IPS-18c (cell line): ENCODE measurements at regions not wholly inside any gene's neighbourhood (a gene's known extent, or its start where the extent isn't known, plus 50 kb on each side); places are given as distances from the start of the nearest gene placed in this dataset.
"Not testable (repeated sequence)": the region's sequence is repeated elsewhere in the genome, so short reads cannot be mapped to it uniquely, and the experiment has no call there.

Experiments used
- H3K4me3 ChIP-seq: 2 replicates; pipeline ENCODE4 v1.7.0; 2013; ENCODE audit warnings: low read depth, mild to moderate bottlenecking, low read length, moderate library complexity; ENCODE audit not compliant: insufficient read depth
- H3K9me3 ChIP-seq: one replicate; pipeline ENCODE4 v1.6.1; 2013; ENCODE audit warnings: mild to moderate bottlenecking, low read length, moderate library complexity; ENCODE audit not compliant: control insufficient read depth, insufficient read depth

DNA sequence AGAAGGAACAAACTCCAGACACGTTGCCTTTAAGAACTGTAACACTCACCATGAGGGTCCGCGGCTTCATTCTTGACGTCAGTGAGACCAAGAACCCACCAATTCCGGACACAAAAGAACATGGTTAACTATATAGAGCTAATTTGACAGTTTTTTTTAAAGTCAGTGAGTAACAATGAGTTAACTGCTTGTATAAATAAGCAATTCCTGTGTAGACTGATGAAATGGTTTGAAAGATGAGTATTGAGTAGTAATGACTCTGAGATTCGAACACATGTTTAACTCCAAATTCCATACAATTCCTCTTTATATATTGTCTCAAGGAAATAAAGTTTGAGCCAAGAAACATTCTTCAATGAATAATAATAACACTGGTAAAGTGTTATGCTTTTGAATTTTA, 478.0 kb downstream of the MMUT start:
- Histone ChIP-seq H3K4me3 (no peak overlapping the region), H3K9me3 (peaks cover 5% of the 10 kb centered on the region)

DNA sequence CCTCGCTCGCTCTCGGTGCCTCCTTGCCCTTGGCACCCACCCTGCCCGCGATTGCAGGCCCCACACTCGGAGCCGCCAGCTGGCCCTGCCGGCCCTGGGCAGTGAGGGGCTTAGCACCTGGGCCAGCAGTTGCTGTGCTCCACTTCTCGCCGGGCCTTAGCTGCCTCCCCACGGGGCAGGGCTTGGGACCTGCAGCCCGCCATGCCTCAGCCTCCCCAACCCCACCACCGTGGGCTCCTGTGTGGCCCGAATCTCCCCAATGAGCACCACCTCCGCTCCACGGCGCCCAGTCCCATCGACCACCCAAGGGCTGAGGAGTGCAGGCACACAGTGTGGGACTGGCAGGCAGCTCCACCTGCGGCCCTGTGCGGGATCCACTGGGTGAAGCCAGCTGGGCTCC, 479.1 kb downstream of the MMUT start:
- H3K4me3 ChIP-seq: not testable (repeated sequence)

DNA sequence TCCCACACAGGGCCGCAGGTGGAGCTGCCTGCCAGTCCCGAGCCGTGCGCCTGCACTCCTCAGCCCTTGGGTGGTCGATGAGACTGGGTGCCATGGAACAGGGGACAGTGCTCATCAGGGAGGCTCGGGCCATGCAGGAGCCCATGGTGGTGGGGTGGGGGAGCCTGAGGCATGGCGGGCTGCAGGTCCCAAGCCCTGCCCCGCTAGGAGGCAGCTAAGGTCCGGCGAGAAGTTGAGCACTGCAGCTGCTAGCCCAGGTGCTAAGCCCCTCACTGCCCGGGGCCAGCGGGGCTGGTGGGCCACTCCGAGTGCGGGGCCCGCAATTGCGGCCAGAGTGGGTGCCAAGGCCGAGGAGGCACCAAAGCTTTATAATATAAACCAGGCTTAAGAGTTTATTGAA, 479.7 kb downstream of the MMUT start:
- H3K4me3 ChIP-seq: no peak overlapping the region

More for the DNA sequence above, 479.1 kb downstream of the MMUT start:
- H3K9me3 ChIP-seq: not testable (repeated sequence)

DNA sequence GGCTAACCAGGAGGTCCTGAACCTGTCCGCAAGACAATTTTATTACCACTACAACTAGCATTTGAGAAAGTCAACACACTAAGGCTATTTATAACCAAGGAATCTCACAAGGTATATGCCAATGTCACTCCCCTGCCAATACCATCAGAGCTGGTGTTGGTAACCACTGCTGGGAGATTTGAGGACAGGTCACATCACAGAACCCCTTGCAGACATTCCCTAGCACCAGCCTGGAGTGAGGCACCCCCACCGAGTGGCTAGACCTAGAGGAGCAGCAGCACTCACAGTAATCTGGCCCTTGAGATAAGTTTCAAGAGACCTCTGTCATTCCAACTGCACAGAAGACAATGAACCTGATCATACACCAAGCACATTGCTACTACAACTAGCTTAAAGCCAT, 483.2 kb downstream of the MMUT start:
- Histone ChIP-seq H3K9me3 (peaks cover 5% of the 10 kb centered on the region), H3K4me3 (no peak overlapping the region)

More for the DNA sequence above, 479.7 kb downstream of the MMUT start:
- peaks cover 5% of the 10 kb centered on the region for H3K9me3 ChIP-seq

DNA sequence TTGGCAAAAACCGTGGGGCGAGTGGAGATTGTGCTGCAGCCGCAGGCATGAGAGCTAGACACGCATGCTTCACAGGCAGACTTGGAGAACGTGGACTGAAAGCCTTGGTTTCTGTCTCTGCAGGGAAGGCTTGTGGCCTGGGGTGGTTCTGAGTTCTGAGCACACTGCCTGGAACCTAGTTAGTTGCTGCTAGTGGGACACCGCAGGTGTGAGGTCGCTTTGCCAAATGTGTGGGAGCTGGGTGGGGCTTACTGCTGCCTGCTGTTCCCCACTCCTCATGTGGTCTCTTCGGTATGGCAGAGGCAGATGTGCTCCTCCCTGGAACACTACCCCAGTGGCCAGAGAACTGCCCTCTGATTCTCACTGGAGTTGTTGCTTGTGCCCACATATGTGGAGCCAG, 484.0 kb downstream of the MMUT start:
- H3K4me3 ChIP-seq: no peak overlapping the region
- peaks cover 5% of the 10 kb centered on the region for H3K9me3 ChIP-seq

DNA sequence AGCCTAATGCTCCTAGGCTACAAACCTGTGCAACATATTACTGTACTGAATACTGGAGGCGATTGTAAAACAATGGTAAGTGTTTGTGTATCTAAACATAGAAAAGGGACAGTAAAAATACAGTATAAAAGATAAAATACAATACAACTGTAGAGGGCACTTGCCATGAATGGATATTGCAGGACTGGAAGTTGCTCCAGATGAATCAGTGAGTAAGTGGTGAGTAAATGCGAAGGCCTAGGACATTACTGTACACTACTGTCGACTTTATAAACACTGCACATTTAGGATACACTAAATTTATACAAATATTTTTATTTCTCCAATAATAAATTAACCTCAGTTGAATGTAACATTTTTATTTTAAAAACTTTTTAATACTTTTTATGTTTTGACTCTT, 485.0 kb downstream of the MMUT start:
- Histone ChIP-seq H3K9me3 (no peaks in the 10 kb centered on the region), H3K4me3 (no peak overlapping the region)

DNA sequence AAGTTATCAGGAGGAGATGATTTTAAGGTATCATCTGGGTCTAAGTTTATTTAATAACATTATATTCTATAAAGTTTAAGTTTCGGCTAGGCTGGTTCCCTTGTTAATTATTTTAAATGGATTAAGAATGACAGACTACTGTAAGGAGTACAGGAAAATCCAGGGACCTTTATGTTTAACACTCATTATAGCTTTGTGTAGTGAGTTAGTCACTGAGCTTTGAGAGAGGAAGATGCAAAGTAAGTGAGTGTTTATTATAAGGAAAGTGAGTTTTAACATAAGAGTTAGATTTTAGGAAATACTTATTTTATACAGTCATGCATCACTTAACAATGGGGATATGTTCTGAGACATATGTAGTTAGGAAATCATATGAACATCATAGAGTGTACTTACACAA, 485.5 kb downstream of the MMUT start:
- H3K9me3 ChIP-seq: no peaks in the 10 kb centered on the region
- H3K4me3 ChIP-seq: no peak overlapping the region

DNA sequence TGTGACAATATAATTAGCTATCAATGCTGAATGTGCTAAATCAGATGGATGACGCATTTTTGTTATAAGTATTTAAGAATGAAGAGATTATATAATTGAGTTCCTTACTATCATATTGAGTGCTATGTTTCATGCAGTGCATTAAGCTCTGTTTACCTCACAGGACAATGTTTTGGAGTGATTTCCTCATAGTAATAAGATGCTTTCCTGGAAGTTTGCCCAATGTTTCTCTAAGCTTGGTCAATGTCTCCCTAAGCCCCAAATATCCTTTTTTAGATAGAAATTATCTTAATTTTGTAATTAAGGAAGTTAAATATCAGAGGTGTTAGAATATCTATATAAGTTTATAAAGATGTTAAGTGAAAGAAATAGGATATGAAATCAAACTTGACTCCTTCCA, 489.6 kb downstream of the MMUT start:
- Histone ChIP-seq H3K4me3 (no peak overlapping the region), H3K9me3 (no peaks in the 10 kb centered on the region)

DNA sequence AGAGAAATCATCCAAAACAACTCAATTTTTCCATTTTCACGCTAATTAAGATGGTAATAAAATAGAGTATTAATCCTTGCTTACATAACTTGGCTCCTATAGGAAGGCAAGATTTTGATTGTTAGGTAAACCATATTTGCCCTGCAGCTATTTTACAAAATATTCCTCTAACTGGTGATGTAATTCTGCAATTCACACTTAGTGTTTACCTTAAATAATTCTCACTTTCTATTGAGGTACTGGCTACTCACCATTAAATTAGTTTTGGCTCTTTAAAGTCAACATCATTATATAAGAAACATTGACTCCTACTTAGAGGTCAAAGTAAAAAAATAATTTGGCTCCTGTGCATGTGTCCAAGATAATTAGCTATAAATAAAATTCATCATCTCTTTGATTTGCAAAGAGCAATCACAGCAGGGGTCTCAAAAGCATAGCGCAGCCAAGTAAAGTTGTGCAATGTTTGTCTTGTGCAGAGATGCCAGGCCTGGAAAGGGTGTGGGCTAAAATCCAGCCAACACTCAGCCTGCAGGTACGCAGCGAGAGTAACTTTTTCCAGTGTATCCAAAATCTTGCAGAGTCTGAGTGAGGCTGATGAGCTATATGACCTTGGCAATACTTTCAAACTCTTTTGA, 501.2 kb downstream of the MMUT start:
- Histone ChIP-seq H3K9me3 (no peaks in the 10 kb centered on the region), H3K4me3 (no peak overlapping the region)

DNA sequence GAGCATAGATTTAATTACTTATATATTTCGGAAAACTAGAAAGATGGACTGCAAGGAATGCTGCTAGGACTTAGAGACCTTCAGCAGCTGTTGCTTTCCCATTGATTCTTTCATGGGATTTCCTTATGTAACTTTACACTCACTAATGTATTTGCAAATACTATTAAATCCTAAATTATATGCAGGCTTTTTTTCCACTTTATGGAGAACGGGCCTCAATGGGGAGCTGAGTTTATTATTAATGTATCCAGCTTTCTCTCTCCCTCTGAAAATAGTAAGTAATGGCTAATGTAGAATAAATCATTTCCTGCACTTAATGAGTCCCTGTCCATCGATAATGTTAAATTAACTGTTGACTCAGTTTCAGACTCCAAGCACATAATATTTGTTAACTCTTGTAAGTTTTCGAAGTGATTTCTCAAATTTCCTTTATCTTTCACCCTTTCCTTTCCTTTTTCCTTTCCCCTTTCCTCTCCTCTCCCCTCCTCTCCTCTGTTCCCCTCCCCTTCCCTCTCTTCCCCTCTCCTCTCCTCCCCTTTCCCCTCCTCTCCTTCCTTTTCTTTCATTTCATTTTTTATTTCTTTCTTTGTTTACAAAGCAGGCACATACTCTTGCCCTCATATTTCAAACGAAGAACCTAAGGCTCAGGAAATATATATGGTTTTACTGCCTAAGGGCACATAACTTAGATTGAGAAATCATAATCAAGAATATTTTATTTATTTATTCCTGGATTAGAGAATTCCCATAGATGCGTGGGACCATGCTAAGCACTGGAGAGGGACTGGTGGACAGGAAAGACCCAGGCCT, 503.6 kb downstream of the MMUT start:
- Histone ChIP-seq H3K4me3 (no peak overlapping the region), H3K9me3 (no peaks in the 10 kb centered on the region)

DNA sequence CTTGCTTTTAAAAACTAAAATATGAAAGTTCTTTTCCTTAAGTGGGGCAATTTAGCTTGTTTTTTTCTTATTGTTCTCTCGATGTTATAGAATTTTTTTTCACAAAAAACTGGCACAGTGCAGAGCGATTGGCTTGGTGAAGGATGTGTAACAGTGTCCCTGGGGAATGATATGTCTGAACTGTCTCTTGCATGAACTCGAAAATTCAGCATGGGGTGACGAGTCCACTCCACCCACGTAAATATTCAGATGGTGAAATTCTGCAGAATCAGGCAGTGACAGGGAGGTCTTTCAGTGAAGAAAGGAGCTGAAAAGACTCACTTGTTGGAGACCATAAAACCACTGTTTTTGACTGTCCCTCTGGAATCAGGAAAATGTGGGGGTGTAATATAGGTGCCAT, 505.3 kb downstream of the MMUT start:
- Histone ChIP-seq H3K4me3 (no peak overlapping the region; the same call in 1 of the 2 replicates), H3K9me3 (no peaks in the 10 kb centered on the region)

DNA sequence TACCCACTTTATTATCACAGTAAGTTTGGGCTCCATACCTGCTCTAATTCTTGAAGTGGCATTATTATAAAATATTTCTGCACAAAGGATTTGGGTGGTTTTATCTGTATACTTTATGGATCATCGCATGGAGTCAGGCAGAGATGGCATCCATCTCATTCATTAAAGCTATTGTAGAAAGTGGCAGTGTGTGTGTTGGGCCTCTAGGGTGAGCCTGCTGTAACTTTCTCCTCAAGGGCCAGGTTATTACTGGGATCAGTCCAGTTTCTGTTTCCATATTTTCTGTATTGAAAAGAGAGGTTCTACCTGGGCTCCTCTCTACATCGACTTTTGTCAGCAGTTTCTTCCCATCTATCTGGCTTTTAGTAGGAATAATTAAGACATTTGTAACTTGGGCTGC, 511.1 kb downstream of the MMUT start:
- no peaks in the 10 kb centered on the region for H3K9me3 ChIP-seq
- no peak overlapping the region for H3K4me3 ChIP-seq

DNA sequence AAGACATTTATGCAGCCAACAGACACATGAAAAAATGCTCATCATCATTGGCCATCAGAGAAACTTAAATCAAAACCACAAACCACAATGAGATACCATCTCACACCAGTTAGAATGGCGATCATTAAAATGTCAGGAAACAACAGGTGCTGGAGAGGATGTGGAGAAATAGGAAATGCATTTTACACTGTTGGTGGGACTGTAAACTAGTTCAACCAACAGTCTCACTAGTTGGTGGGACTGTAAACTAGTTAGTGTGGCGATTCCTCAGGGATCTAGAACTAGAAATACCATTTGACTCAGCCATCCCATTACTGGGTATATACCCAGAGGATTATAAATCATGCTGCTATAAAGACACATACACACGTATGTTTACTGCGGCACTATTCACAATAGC, 518.8 kb downstream of the MMUT start:
- not testable (repeated sequence) for H3K4me3 ChIP-seq, H3K9me3 ChIP-seq

DNA sequence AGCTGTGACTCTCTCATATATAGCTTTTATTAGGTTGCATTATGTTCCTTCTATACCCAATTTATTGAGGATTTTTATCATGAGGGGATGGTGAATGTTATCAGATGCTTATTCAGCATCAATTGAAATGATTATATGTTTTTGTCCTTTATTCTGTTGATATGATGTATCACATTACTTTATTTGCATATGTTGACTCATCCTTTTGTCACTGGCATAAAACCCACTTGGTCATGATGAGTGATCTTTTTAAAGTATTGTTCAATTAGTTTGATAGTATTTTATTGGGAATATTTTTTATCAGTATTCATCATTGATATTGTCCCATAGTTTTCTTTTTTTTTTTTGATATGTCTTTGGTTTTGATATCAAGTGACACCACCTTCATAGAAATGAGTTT, 529.9 kb downstream of the MMUT start:
- Histone ChIP-seq H3K4me3 (no peak overlapping the region), H3K9me3 (no peaks in the 10 kb centered on the region)

DNA sequence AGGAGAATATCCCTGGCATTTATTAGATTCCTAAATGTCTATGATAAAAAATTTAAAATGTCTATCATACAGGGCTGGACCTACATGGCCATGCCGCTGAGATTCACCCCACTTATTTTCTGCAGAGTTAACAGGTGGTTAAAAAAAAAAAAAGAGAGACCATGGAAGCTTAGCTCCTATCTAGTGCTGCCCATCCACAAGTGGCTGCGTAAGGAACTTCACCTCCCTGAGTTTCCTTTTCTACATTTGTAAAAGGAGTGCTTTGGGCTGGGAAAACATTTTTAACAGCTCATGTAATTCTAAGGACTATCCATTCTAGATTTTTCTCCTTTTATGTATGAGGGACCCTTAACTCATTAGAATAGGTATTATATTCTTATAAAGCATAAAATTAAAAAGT, 534.1 kb downstream of the MMUT start:
- no peaks in the 10 kb centered on the region for H3K9me3 ChIP-seq
- no peak overlapping the region for H3K4me3 ChIP-seq

DNA sequence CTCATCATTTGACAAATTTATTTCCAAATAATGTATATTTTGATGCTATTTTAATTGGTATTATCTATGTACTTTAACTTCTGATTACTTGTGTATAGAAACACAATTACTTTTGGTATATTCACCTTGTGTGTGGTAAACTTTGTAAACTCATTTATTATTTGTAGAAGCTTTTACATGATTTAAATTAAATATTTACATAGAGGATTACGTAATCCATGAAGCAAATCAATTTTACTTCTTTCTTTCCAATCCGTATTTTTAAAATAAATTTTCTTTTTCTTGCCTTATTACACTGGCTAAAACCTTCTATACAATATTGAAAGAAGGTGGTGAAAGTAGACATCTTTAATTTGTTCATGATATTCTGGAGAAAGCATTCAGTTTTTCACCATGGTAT, 540.2 kb downstream of the MMUT start:
- Histone ChIP-seq H3K9me3 (no peaks in the 10 kb centered on the region), H3K4me3 (no peak overlapping the region)

DNA sequence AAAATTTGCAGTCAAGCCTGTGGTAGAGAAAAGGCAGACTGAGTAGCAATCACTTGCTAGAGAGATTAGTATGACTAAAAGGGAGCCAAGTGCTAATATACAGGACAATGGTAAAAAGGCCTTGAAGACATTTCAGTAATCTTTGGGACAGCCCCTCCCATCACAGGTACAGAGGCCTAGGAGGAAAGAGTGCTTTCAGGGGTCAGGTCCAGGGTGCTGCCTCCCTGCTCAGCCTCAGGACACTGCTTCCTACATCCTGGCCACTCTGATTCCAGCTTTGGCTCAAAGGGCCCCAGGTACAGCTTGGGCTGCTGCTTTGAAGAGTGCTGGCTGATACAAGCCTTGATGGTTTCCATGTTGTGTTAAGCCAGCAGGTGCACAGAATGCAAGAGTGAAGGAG, 543.5 kb downstream of the MMUT start:
- no peak overlapping the region for H3K4me3 ChIP-seq
- no peaks in the 10 kb centered on the region for H3K9me3 ChIP-seq

DNA sequence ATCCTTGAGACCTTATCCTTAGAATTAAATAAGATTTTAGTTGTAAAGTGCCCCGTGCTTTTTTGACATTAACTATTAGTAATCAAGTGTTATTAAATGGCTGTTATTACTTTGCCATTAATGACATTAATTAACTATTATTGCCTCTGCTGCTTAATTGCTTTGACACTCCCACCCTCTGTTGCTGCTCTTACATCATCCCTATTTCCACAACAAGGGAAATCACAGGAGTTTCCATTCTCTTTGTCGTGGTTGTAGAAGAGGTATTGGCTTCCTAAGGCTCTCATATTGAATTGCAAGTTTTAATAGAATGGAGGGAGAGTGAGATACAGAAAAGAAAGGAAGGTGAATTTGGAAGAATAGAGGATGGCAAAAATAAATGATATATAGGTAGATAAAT, 545.8 kb downstream of the MMUT start:
- H3K9me3 ChIP-seq: no peaks in the 10 kb centered on the region
- H3K4me3 ChIP-seq: no peak overlapping the region

DNA sequence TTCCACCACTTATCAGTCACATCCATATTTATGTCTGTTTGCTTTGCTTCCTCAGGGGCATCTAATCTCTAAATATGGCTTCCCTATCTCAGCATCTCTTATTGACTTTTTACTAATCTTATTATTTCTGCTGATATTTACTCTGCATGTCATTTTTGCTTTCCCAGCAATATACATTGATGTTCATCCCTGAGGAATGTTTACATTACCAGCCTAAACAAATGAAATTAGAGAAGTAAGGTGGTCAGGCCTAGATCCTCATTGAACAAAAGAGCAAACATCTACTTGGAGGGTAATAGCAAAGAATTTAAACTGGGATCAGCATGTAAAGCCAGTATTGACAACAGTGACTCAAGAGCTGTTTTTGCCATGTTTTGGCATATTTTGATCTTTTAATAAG, 546.4 kb downstream of the MMUT start:
- Histone ChIP-seq H3K9me3 (no peaks in the 10 kb centered on the region), H3K4me3 (no peak overlapping the region)
